Occipital lobe (tissue), 1 donor: ENCODE measurements at regions not wholly inside any gene's neighbourhood (a gene's known extent, or its start where the extent isn't known, plus 50 kb on each side); places are given as distances from the start of the nearest gene placed in this dataset.

ENCODE experiments used
- DNase-seq: peaks from one replicate; lab custom pipeline; 2025; lab: John Stamatoyannopoulos, UW

GRCh38 chr11:108994887-108995286, 330.0 kb downstream of the DDX10 start:
- DNase-seq = no peak

- no peak for DNase-seq
Measured at GRCh38 chr11:108997826-108998225, 333.0 kb downstream of the DDX10 start.

- no peak for DNase-seq
Measured at GRCh38 chr11:109000531-109000930, 335.7 kb downstream of the DDX10 start.

GRCh38 chr11:109001585-109001984, 336.7 kb downstream of the DDX10 start:
- no peak for DNase-seq

- DNase-seq = no peak
Measured at GRCh38 chr11:109012991-109013390, 348.1 kb downstream of the DDX10 start.

GRCh38 chr11:109015283-109015682, 350.4 kb downstream of the DDX10 start:
- DNase-seq = no peak

- DNase-seq = no peak
Measured at GRCh38 chr11:109016724-109017123, 351.9 kb downstream of the DDX10 start.

GRCh38 chr11:109017489-109017888, 352.6 kb downstream of the DDX10 start:
- DNase-seq = no peak

GRCh38 chr11:109018639-109019038, 353.8 kb downstream of the DDX10 start:
- no peak for DNase-seq

- DNase-seq = peak; percentile 4
Measured at GRCh38 chr11:109019342-109019936, 354.6 kb downstream of the DDX10 start.

GRCh38 chr11:109023036-109023435, 358.2 kb downstream of the DDX10 start:
- DNase-seq = no peak

GRCh38 chr11:109026891-109027489, 362.1 kb downstream of the DDX10 start:
- no peak for DNase-seq

GRCh38 chr11:109027851-109028250, 363.0 kb downstream of the DDX10 start:
- no peak for DNase-seq

GRCh38 chr11:109029927-109030326, 365.1 kb downstream of the DDX10 start:
- no peak for DNase-seq

GRCh38 chr11:109033627-109034338, 368.9 kb downstream of the DDX10 start:
- no peak for DNase-seq

GRCh38 chr11:109034339-109034696, 369.4 kb downstream of the DDX10 start:
- no peak for DNase-seq

- no peak for DNase-seq
Measured at GRCh38 chr11:109035284-109035683, 370.4 kb downstream of the DDX10 start.

- no peak for DNase-seq
Measured at GRCh38 chr11:109036011-109036410, 371.1 kb downstream of the DDX10 start.

- peak; percentile 40 for DNase-seq
Measured at GRCh38 chr11:109037856-109038780, 373.2 kb downstream of the DDX10 start.

- no peak for DNase-seq
Measured at GRCh38 chr11:109039611-109040010, 374.7 kb downstream of the DDX10 start.

- no peak for DNase-seq
Measured at GRCh38 chr11:109040303-109040702, 375.4 kb downstream of the DDX10 start.

- no peak for DNase-seq
Measured at GRCh38 chr11:109041876-109042275, 377.0 kb downstream of the DDX10 start.
